ENCODE measurements at regions not wholly inside any gene's neighbourhood (a gene's known extent, or its start where the extent isn't known, plus 50 kb on each side); places are given as distances from the start of the nearest gene placed in this dataset.

GRCh38 chr4:180197471-180197870 is 2045.7 kb upstream of the TENM3 start:
- TF ChIP-seq, protein P1, sequence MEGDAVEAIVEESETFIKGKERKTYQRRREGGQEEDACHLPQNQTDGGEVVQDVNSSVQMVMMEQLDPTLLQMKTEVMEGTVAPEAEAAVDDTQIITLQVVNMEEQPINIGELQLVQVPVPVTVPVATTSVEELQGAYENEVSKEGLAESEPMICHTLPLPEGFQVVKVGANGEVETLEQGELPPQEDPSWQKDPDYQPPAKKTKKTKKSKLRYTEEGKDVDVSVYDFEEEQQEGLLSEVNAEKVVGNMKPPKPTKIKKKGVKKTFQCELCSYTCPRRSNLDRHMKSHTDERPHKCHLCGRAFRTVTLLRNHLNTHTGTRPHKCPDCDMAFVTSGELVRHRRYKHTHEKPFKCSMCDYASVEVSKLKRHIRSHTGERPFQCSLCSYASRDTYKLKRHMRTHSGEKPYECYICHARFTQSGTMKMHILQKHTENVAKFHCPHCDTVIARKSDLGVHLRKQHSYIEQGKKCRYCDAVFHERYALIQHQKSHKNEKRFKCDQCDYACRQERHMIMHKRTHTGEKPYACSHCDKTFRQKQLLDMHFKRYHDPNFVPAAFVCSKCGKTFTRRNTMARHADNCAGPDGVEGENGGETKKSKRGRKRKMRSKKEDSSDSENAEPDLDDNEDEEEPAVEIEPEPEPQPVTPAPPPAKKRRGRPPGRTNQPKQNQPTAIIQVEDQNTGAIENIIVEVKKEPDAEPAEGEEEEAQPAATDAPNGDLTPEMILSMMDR (IDR thresholded peaks at IDR 0.05; ENCODE audit: borderline replicate concordance, extremely low read depth, low read length, poor library complexity, severe bottlenecking) = no peak
- no peak for TF ChIP-seq EZH2 (IDR thresholded peaks at IDR 0.05; ENCODE audit: borderline replicate concordance, low read depth, low read length, severe bottlenecking)
